Transverse colon (tissue), 4 donors: ENCODE measurements at regions not wholly inside any gene's neighbourhood (a gene's known extent, or its start where the extent isn't known, plus 50 kb on each side); places are given as distances from the start of the nearest gene placed in this dataset.

Experiments
- CTCF ChIP-seq, 5 experiments: fragments of 200-600 bp in 3 of 5; fragments of 450-650 bp in 2 of 5; sonication (generic) in 3 of 5; IDR thresholded peaks; 1 replicate in 2 of 5; 2 replicates in 3 of 5; pipeline ENCODE4 v1.5.1; 2016 to 2017; ENCODE audit warnings: antibody characterized with exemption in 5 of 5, inconsistent platforms in 3 of 5, mild to moderate bottlenecking in 2 of 5, moderate library complexity in 1 of 5
- POLR2AphosphoS5 ChIP-seq, 3 donors: sonication (generic); formaldehyde crosslinking; IDR thresholded peaks; one replicate each; pipeline ENCODE4 v1.6.1; 2016; ENCODE audit warnings: antibody characterized with exemption in 3 of 3

GRCh38 chr4:27915822-27916221, 1055.2 kb downstream of the STIM2 start:
- TF ChIP-seq POLR2AphosphoS5 (IDR thresholded peaks at IDR 0.05) (no peak), CTCF (IDR thresholded peaks at IDR 0.05) (no peak)
